ENCODE measurements at regions not wholly inside any gene's neighbourhood (a gene's known extent, or its start where the extent isn't known, plus 50 kb on each side); places are given as distances from the start of the nearest gene placed in this dataset.
"Not testable (repeated sequence)": the region's sequence is repeated elsewhere in the genome, so short reads cannot be mapped to it uniquely, and the experiment has no call there.

GRCh38 chr1:47604869-47605268, 167.0 kb downstream of the FOXD2 start:
- DNase-seq, result not testable (repeated sequence)

- DNase-seq, result no peak
Measured at GRCh38 chr1:47608296-47608875, 170.5 kb downstream of the FOXD2 start.

- no peak for DNase-seq
Measured at GRCh38 chr1:47611992-47612391, 174.1 kb downstream of the FOXD2 start.

GRCh38 chr1:47612819-47613218, 175.0 kb downstream of the FOXD2 start:
- DNase-seq, result no peak

GRCh38 chr1:47616036-47616435, 178.2 kb downstream of the FOXD2 start:
- DNase-seq, result no peak

- no peak for DNase-seq
Measured at GRCh38 chr1:47616906-47617305, 179.1 kb downstream of the FOXD2 start.

- no peak for DNase-seq
Measured at GRCh38 chr1:47617381-47618221, 179.8 kb downstream of the FOXD2 start.

GRCh38 chr1:47618222-47618720, 180.4 kb downstream of the FOXD2 start:
- no peak for DNase-seq

GRCh38 chr1:47618830-47619229, 181.0 kb downstream of the FOXD2 start:
- no peak for DNase-seq

GRCh38 chr1:47621483-47621882, 183.6 kb downstream of the FOXD2 start:
- no peak for DNase-seq

- DNase-seq, result no peak
Measured at GRCh38 chr1:47621977-47622376, 184.1 kb downstream of the FOXD2 start.

- no peak for DNase-seq
Measured at GRCh38 chr1:47622776-47623556, 185.1 kb downstream of the FOXD2 start.

GRCh38 chr1:47623557-47623940, 185.7 kb downstream of the FOXD2 start:
- DNase-seq, result no peak

GRCh38 chr1:47624531-47624930, 186.7 kb downstream of the FOXD2 start:
- DNase-seq, result no peak

- no peak for DNase-seq
Measured at GRCh38 chr1:47627016-47627415, 189.2 kb downstream of the FOXD2 start.

- DNase-seq, result no peak
Measured at GRCh38 chr1:47627471-47628370, 189.9 kb downstream of the FOXD2 start.

GRCh38 chr1:47629201-47629600, 191.4 kb downstream of the FOXD2 start:
- no peak for DNase-seq

- DNase-seq, result no peak
Measured at GRCh38 chr1:47630346-47630745, 192.5 kb downstream of the FOXD2 start.

GRCh38 chr1:47631411-47631995, 193.7 kb downstream of the FOXD2 start:
- DNase-seq, result no peak

GRCh38 chr1:47635111-47635510, 197.3 kb downstream of the FOXD2 start:
- no peak for DNase-seq

- no peak for DNase-seq
Measured at GRCh38 chr1:47635597-47635996, 197.8 kb downstream of the FOXD2 start.

- no peak for DNase-seq
Measured at GRCh38 chr1:47637111-47637685, 199.4 kb downstream of the FOXD2 start.
